Esophagus (tissue), 2 donors: ENCODE measurements at regions not wholly inside any gene's neighbourhood (a gene's known extent, or its start where the extent isn't known, plus 50 kb on each side); places are given as distances from the start of the nearest gene placed in this dataset.

Experiments used
- H3K27ac ChIP-seq, 2 donors: one replicate each; pipeline ENCODE4 v1.5.1; 2013; ENCODE audit warnings: low read depth in 2 of 2, mild to moderate bottlenecking in 2 of 2, inconsistent platforms in 1 of 2, low read length in 1 of 2, moderate library complexity in 1 of 2
- H3K27me3 ChIP-seq, 2 donors: one replicate each; pipeline ENCODE4 v1.6.1; 2013; ENCODE audit warnings: low read length in 2 of 2, control low read depth in 1 of 2, mild to moderate bottlenecking in 1 of 2; ENCODE audit not compliant: insufficient read depth in 2 of 2, control insufficient read depth in 1 of 2
- H3K36me3 ChIP-seq, 2 donors: one replicate each; pipeline ENCODE4 v1.6.1; 2013; ENCODE audit warnings: low read length in 1 of 2; ENCODE audit not compliant: control insufficient read depth in 2 of 2, insufficient read depth in 2 of 2
- H3K4me1 ChIP-seq, 2 donors: one replicate each; pipeline ENCODE4 v1.6.1; 2013; ENCODE audit warnings: low read length in 1 of 2; ENCODE audit not compliant: control insufficient read depth in 2 of 2, insufficient read depth in 2 of 2
- H3K4me3 ChIP-seq, 2 donors: one replicate each; pipeline ENCODE4 v1.5.1; 2013; ENCODE audit warnings: low read length in 2 of 2, mild to moderate bottlenecking in 2 of 2, low read depth in 1 of 2, moderate library complexity in 1 of 2
- H3K9me3 ChIP-seq, 2 donors: one replicate each; pipeline ENCODE4 v1.6.1; 2013; ENCODE audit warnings: mild to moderate bottlenecking in 2 of 2, low read depth in 1 of 2, low read length in 1 of 2, moderate library complexity in 1 of 2; ENCODE audit not compliant: control insufficient read depth in 2 of 2, insufficient read depth in 1 of 2
- WGBS, 2 donors: extraction: QIAGEN DNeasy Blood & Tissue Kit; methylation state at CpG; one replicate each; pipeline ENCODE4 v1.1.7; 2013; 5-methylcytosine and 5-hydroxymethylcytosine counted together
- donor health status: healthy with polysubstance abuse.
- donor health status: Bipolar disorder and iron deficiency.

- Histone ChIP-seq H3K9me3 (no peaks in the 10 kb centered on the region), H3K36me3 (no peaks in the 10 kb centered on the region), H3K27me3 (no peaks in the 10 kb centered on the region), H3K4me1 (peaks cover 0 to 3% of the 10 kb centered on the region in 2 donors), H3K4me3 (no peak overlapping the region), H3K27ac (no peak overlapping the region)
- WGBS, 2 donors = 79 to 85% methylated on average over 5 of the region's 5 CpGs
These were observed 51.8 kb upstream of the AGR3 start for GRCh38 chr7:16933296-16934279.

DNA sequence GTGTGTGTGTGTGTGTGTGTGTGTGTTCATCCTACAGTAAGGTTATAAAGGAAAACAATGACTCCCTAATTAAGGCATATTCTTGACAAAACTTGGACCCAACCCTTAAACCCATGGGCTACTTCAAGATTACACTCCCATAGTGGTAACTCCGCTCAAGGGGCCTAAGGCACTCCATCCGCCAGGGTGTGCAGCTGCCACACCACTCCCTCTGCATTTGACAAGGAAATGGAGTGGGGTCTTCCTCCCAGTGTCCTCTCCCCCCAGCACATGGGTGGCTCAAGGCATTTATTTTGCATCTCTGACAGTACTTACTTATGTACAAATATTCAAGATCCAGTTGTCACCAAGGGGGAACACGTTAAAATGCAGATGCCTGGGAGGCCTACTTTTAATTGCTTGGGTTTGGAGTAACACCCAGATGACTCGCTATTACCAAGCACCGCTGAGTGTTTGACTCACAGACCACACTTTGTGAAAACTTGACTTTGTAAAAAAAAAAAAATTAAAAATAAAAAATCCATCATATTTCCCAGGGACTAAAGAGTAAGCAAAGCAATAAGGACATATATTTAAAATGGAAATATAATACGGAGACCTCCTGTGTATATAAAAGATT is 53.0 kb upstream of the AGR3 start:
- Histone ChIP-seq H3K36me3 (no peaks in the 10 kb centered on the region), H3K4me1 (peaks cover 0 to 3% of the 10 kb centered on the region in 2 donors), H3K9me3 (no peaks in the 10 kb centered on the region), H3K4me3 (no peak overlapping the region), H3K27ac (peak overlapping the region in 1 of 2 donors; percentile 0), H3K27me3 (no peaks in the 10 kb centered on the region)
- WGBS, 2 donors = 66 to 74% methylated on average over 6 of the region's 6 CpGs

DNA sequence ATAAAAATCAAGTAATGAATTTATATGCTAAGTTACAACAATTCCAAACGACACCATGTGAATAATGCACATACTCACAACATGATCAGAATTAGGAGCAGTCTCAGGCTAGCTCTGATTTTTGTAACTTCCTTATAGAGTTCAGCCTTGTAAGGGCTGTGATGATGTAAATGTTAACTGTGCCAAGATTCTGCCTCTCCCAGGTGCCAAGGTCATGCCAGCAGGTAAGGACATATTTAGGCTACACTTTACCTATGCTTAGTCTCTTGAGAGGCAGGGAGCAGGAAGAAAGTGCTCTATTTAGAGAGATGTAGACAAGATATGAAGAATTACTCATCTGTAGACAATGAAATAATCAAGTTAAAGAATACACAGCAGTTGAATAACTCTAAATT is 53.6 kb upstream of the AGR3 start:
- Histone ChIP-seq H3K4me1 (peaks cover 0 to 3% of the 10 kb centered on the region in 2 donors), H3K9me3 (no peaks in the 10 kb centered on the region), H3K4me3 (no peak overlapping the region), H3K36me3 (no peaks in the 10 kb centered on the region), H3K27me3 (no peaks in the 10 kb centered on the region), H3K27ac (no peak overlapping the region)
- 57 to 65% methylated on average over 1 of the region's 1 CpG for WGBS, 2 donors

DNA sequence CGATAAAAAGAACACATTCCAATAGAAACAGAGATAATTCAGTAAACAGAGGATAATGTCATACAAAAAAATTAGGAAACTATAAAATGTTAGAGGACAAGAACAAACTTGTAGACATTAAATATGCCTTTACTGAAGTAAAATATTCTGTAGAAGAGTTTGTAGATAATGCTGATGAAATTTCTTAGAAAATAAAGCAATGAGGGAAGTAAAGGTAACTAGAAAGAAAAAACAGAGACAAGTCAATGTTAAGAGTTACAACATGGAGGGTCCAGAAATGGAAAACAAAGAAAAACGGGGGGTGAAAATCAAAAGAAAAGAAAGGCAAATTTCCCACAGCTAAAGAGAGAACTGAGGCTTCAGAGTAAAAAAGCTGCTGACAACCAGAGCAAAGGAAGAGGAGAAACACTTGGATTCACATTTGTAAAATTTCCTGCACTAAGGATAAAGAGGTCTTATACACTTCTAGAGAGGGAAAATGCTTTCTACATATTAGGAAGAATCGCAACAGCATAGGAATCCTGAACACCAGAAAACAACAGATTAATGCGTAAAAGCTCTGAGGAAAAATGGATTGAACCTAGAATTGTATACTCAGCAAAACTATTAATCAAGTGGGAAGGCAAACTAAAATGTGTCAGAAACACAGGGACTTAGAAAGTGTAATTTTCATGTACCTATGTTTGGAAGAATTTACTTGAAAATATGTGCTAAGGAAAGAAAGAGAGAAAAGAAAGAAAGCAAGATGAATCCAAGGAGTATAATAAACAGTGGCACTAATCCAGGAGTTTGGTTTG is 55.0 kb upstream of the AGR3 start:
- Histone ChIP-seq H3K4me1 (peaks cover 0 to 3% of the 10 kb centered on the region in 2 donors), H3K27me3 (no peaks in the 10 kb centered on the region), H3K27ac (no peak overlapping the region), H3K4me3 (no peak overlapping the region), H3K36me3 (no peaks in the 10 kb centered on the region), H3K9me3 (no peaks in the 10 kb centered on the region)
- 83 to 86% methylated on average over 4 of the region's 4 CpGs for WGBS, 2 donors

- Histone ChIP-seq H3K4me1 (peaks cover 0 to 3% of the 10 kb centered on the region in 2 donors), H3K4me3 (no peak overlapping the region), H3K9me3 (peaks cover 0 to 2% of the 10 kb centered on the region in 2 donors), H3K27ac (no peak overlapping the region), H3K36me3 (no peaks in the 10 kb centered on the region), H3K27me3 (no peaks in the 10 kb centered on the region)
These were observed 57.4 kb upstream of the AGR3 start for GRCh38 chr7:16939161-16939560.

- H3K27me3 ChIP-seq = peaks cover 0 to 2% of the 10 kb centered on the region in 2 donors
- no peak overlapping the region for H3K4me3 ChIP-seq
- H3K36me3 ChIP-seq = no peaks in the 10 kb centered on the region
- H3K27ac ChIP-seq = no peak overlapping the region
- H3K4me1 ChIP-seq = no peaks in the 10 kb centered on the region
- peaks cover 0 to 2% of the 10 kb centered on the region in 2 donors for H3K9me3 ChIP-seq
These were observed 59.0 kb upstream of the AGR3 start for GRCh38 chr7:16940776-16941175.

- no peak overlapping the region for H3K4me3 ChIP-seq
- no peak overlapping the region for H3K27ac ChIP-seq
- H3K9me3 ChIP-seq = peaks cover 0 to 2% of the 10 kb centered on the region in 2 donors
- peaks cover 0 to 2% of the 10 kb centered on the region in 2 donors for H3K27me3 ChIP-seq
- H3K4me1 ChIP-seq = no peaks in the 10 kb centered on the region
- WGBS, 2 donors = 93 to 97% methylated on average over 17 to 21 of the region's 21 CpGs
- no peaks in the 10 kb centered on the region for H3K36me3 ChIP-seq
These were observed 61.2 kb upstream of the AGR3 start for GRCh38 chr7:16942929-16943509.

DNA sequence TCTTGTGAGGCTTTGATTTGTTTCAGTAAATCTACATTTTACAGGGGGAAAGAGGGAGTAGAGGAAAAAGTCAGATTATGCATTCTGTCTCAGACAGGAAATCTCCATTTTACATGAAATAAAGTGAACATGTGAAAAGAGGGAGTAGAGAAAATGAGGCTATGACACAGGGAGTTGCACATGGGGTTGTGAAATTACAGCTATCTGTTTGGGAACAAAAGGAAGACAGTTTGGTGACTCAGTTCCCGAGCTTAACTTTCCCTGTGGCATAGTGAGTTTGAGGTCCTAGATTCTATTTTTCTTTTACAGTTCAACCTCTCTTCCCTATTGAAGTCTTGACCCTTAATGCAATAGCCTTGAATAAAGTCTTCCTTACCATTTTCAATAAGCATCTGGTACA is 63.2 kb upstream of the AGR3 start:
- WGBS, 2 donors = 80 to 82% methylated on average over 1 of the region's 1 CpG
- Histone ChIP-seq H3K36me3 (no peaks in the 10 kb centered on the region), H3K4me1 (no peaks in the 10 kb centered on the region)

DNA sequence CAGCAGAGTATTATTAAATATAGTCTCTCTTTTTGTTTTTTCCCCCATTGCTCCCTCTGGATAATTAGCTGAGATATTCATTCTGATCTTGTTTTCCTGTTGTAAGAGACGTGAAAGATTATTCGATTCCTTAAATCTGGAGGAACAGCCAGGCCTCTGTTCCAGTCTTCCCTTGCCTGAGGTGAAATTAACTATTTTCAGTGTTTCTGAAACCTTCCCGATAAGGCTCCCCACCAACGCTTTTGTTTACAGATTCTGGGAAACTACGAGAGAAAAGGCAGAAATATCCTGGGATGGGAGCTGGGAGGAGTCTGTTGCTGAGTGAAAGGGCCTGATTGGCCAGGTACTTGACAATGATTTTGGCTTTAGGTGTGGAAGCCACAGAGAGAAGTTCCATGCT is 63.6 kb upstream of the AGR3 start:
- no peaks in the 10 kb centered on the region for H3K4me1 ChIP-seq
- WGBS, 2 donors = 95% methylated on average over 5 of the region's 5 CpGs
- no peaks in the 10 kb centered on the region for H3K36me3 ChIP-seq
- H3K9me3 ChIP-seq = peaks cover 0 to 9% of the 10 kb centered on the region in 2 donors
- H3K27me3 ChIP-seq = peaks cover 0 to 2% of the 10 kb centered on the region in 2 donors
- no peak overlapping the region for H3K27ac ChIP-seq
- no peak overlapping the region for H3K4me3 ChIP-seq

More for the DNA sequence above, 63.2 kb upstream of the AGR3 start:
- no peak overlapping the region for H3K27ac ChIP-seq
- no peak overlapping the region for H3K4me3 ChIP-seq
- H3K27me3 ChIP-seq = peaks cover 0 to 2% of the 10 kb centered on the region in 2 donors
- peaks cover 0 to 9% of the 10 kb centered on the region in 2 donors for H3K9me3 ChIP-seq
